ENCODE measurements at regions not wholly inside any gene's neighbourhood (a gene's known extent, or its start where the extent isn't known, plus 50 kb on each side); places are given as distances from the start of the nearest gene placed in this dataset.

- no peak overlapping the region for H3K27ac ChIP-seq (ENCODE audit: low read depth in 1 of 2, low read length in 2 of 2)
- Mint-ChIP-seq H3K9me3 (peaks cover 10% of the 10 kb centered on the region), H3K27ac (no peak overlapping the region), H3K4me3 (no peak overlapping the region), H3K27me3 (no peaks in the 10 kb centered on the region), H3K36me3 (ENCODE audit: low read depth) (no peaks in the 10 kb centered on the region), H3K4me1 (ENCODE audit: low read depth) (no peaks in the 10 kb centered on the region)
- intact Hi-C loops (cut with DNase I, micrococcal nuclease) = no loop called here
- CTCF ChIA-PET = no interaction called here
- peaks cover 0 to 3% of the 10 kb centered on the region in 2 experiments for H3K9me3 ChIP-seq (ENCODE audit: control insufficient read depth in 1 of 2, insufficient read depth in 1 of 2, low read length in 2 of 2)
- H3K36me3 ChIP-seq (ENCODE audit: insufficient read depth, low read length) = no peaks in the 10 kb centered on the region
- ATAC-seq (ENCODE audit: poor library complexity) (no peak), DNase-seq (no peak)
- H3K4me3 ChIP-seq (ENCODE audit: low read length) = no peak overlapping the region
- H3K4me1 ChIP-seq (ENCODE audit: insufficient read depth, low read length) = no peaks in the 10 kb centered on the region
- TF ChIP-seq CTCF (IDR thresholded peaks at IDR 0.05) = no peak
- POLR2A ChIA-PET = no interaction called here
- H3K27me3 ChIP-seq (ENCODE audit: control insufficient read depth in 1 of 2, insufficient read depth in 2 of 2, low read length in 2 of 2) = no peaks in the 10 kb centered on the region
These were observed 746.1 kb upstream of the CDH6 start for GRCh38 chr5:30447431-30447830.

GRCh38 chr5:30446456-30446855 is 747.0 kb upstream of the CDH6 start:
- no peaks in the 10 kb centered on the region for H3K36me3 Mint-ChIP-seq (ENCODE audit: low read depth)
- peaks cover 10% of the 10 kb centered on the region for H3K9me3 Mint-ChIP-seq
- TF ChIP-seq CTCF (IDR thresholded peaks at IDR 0.05) = no peak

GRCh38 chr5:30438785-30439184 is 754.7 kb upstream of the CDH6 start:
- H3K9me3 Mint-ChIP-seq = peaks cover 13% of the 10 kb centered on the region
- no peak overlapping the region for H3K27ac ChIP-seq (ENCODE audit: low read depth in 1 of 2, low read length in 2 of 2)
- intact Hi-C loops (cut with DNase I, micrococcal nuclease) = no loop called here
- H3K27me3 Mint-ChIP-seq = no peaks in the 10 kb centered on the region
- no peak overlapping the region for H3K27ac Mint-ChIP-seq
- no peak overlapping the region for H3K4me3 Mint-ChIP-seq
- H3K36me3 ChIP-seq (ENCODE audit: insufficient read depth, low read length) = no peaks in the 10 kb centered on the region
- ChIA-PET CTCF (no interaction called here), POLR2A (no interaction called here)
- no peaks in the 10 kb centered on the region for H3K27me3 ChIP-seq (ENCODE audit: control insufficient read depth in 1 of 2, insufficient read depth in 2 of 2, low read length in 2 of 2)
- H3K4me3 ChIP-seq (ENCODE audit: low read length) = no peak overlapping the region
- H3K4me1 ChIP-seq (ENCODE audit: insufficient read depth, low read length) = no peaks in the 10 kb centered on the region
- H3K36me3 Mint-ChIP-seq (ENCODE audit: low read depth) = no peaks in the 10 kb centered on the region
- H3K9me3 ChIP-seq (ENCODE audit: control insufficient read depth in 1 of 2, insufficient read depth in 1 of 2, low read length in 2 of 2) = peaks cover 9 to 19% of the 10 kb centered on the region in 2 experiments
- TF ChIP-seq CTCF (IDR thresholded peaks at IDR 0.05) = no peak
- ATAC-seq (ENCODE audit: poor library complexity) (no peak), DNase-seq (no peak)
- H3K4me1 Mint-ChIP-seq (ENCODE audit: low read depth) = no peaks in the 10 kb centered on the region

More at GRCh38 chr5:30446456-30446855, 747.0 kb upstream of the CDH6 start:
- ATAC-seq (ENCODE audit: poor library complexity) (no peak), DNase-seq (no peak)
- CTCF ChIA-PET = no interaction called here
- Histone ChIP-seq H3K4me1 (ENCODE audit: insufficient read depth, low read length) (no peaks in the 10 kb centered on the region), H3K36me3 (ENCODE audit: insufficient read depth, low read length) (no peaks in the 10 kb centered on the region), H3K27ac (ENCODE audit: low read depth in 1 of 2, low read length in 2 of 2) (no peak overlapping the region), H3K9me3 (ENCODE audit: control insufficient read depth in 1 of 2, insufficient read depth in 1 of 2, low read length in 2 of 2) (peaks cover 3 to 4% of the 10 kb centered on the region in 2 experiments), H3K27me3 (ENCODE audit: control insufficient read depth in 1 of 2, insufficient read depth in 2 of 2, low read length in 2 of 2) (no peaks in the 10 kb centered on the region), H3K4me3 (ENCODE audit: low read length) (no peak overlapping the region)
- intact Hi-C loops (cut with DNase I, micrococcal nuclease) = no loop called here
- H3K4me3 Mint-ChIP-seq = no peak overlapping the region
- POLR2A ChIA-PET = no interaction called here
- no peaks in the 10 kb centered on the region for H3K27me3 Mint-ChIP-seq
- H3K4me1 Mint-ChIP-seq (ENCODE audit: low read depth) = no peaks in the 10 kb centered on the region
- H3K27ac Mint-ChIP-seq = no peak overlapping the region

Data from CD4-positive, alpha-beta T cell (primary cell).